ENCODE measurements at regions not wholly inside any gene's neighbourhood (a gene's known extent, or its start where the extent isn't known, plus 50 kb on each side); places are given as distances from the start of the nearest gene placed in this dataset.

- Histone ChIP-seq H3K27me3 (ENCODE audit: control insufficient read depth, low read length) (no peaks in the 10 kb centered on the region), H3K4me1 (ENCODE audit: control insufficient read depth, low read length) (no peaks in the 10 kb centered on the region), H3K4me2 (ENCODE audit: low read length) (no peak overlapping the region), H4K20me1 (ENCODE audit: control insufficient read depth, insufficient read depth, low read depth, low read length) (no peaks in the 10 kb centered on the region), H3K9me3 (ENCODE audit: control insufficient read depth, insufficient read depth, low read length) (no peaks in the 10 kb centered on the region), H3K27ac (ENCODE audit: low read depth, low read length) (no peak overlapping the region), H3F3A (ENCODE audit: control insufficient read depth, insufficient read depth) (no peaks in the 10 kb centered on the region), H3K79me2 (ENCODE audit: control insufficient read depth, low read length) (no peaks in the 10 kb centered on the region), H3K4me3 (ENCODE audit: low read length) (no peak overlapping the region), H3K36me3 (ENCODE audit: control insufficient read depth, low read length) (no peaks in the 10 kb centered on the region), H3K9me2 (replicated peaks; ENCODE audit: control insufficient read depth, low read length) (no peaks in the 10 kb centered on the region)
- TF ChIP-seq CTCF (IDR thresholded peaks at IDR 0.05; ENCODE audit: low read depth, low read length, poor library complexity, severe bottlenecking) (no peak), EZH2phosphoT487 (IDR thresholded peaks at IDR 0.05; ENCODE audit: borderline replicate concordance, low read length) (no peak)
Observed at GRCh38 chr22:47335460-47335859, 573.0 kb downstream of the TBC1D22A start.

GRCh38 chr22:47334601-47335000, 572.2 kb downstream of the TBC1D22A start:
- H3F3A ChIP-seq (ENCODE audit: control insufficient read depth, insufficient read depth) = no peaks in the 10 kb centered on the region
- no peaks in the 10 kb centered on the region for H3K9me3 ChIP-seq (ENCODE audit: control insufficient read depth, insufficient read depth, low read length)
- H3K9me2 ChIP-seq (replicated peaks; ENCODE audit: control insufficient read depth, low read length) = no peaks in the 10 kb centered on the region
- H3K4me2 ChIP-seq (ENCODE audit: low read length) = no peak overlapping the region
- no peaks in the 10 kb centered on the region for H3K79me2 ChIP-seq (ENCODE audit: control insufficient read depth, low read length)
- H3K36me3 ChIP-seq (ENCODE audit: control insufficient read depth, low read length) = no peaks in the 10 kb centered on the region
- no peaks in the 10 kb centered on the region for H3K27me3 ChIP-seq (ENCODE audit: control insufficient read depth, low read length)
- H3K4me1 ChIP-seq (ENCODE audit: control insufficient read depth, low read length) = no peaks in the 10 kb centered on the region
- H3K4me3 ChIP-seq (ENCODE audit: low read length) = no peak overlapping the region
- H3K27ac ChIP-seq (ENCODE audit: low read depth, low read length) = no peak overlapping the region
- H4K20me1 ChIP-seq (ENCODE audit: control insufficient read depth, insufficient read depth, low read depth, low read length) = no peaks in the 10 kb centered on the region
- no peak for TF ChIP-seq CTCF (IDR thresholded peaks at IDR 0.05; ENCODE audit: low read depth, low read length, poor library complexity, severe bottlenecking)
- TF ChIP-seq EZH2phosphoT487 (IDR thresholded peaks at IDR 0.05; ENCODE audit: borderline replicate concordance, low read length) = no peak

GRCh38 chr22:47333625-47334024, 571.2 kb downstream of the TBC1D22A start:
- H3F3A ChIP-seq (ENCODE audit: control insufficient read depth, insufficient read depth) = no peaks in the 10 kb centered on the region
- no peak for TF ChIP-seq EZH2phosphoT487 (IDR thresholded peaks at IDR 0.05; ENCODE audit: borderline replicate concordance, low read length)
- no peak for TF ChIP-seq CTCF (IDR thresholded peaks at IDR 0.05; ENCODE audit: low read depth, low read length, poor library complexity, severe bottlenecking)

More at GRCh38 chr22:47333625-47334024, 571.2 kb downstream of the TBC1D22A start:
- Histone ChIP-seq H4K20me1 (ENCODE audit: control insufficient read depth, insufficient read depth, low read depth, low read length) (no peaks in the 10 kb centered on the region), H3K4me2 (ENCODE audit: low read length) (no peak overlapping the region), H3K79me2 (ENCODE audit: control insufficient read depth, low read length) (no peaks in the 10 kb centered on the region), H3K27me3 (ENCODE audit: control insufficient read depth, low read length) (no peaks in the 10 kb centered on the region), H3K9me3 (ENCODE audit: control insufficient read depth, insufficient read depth, low read length) (no peaks in the 10 kb centered on the region), H3K9me2 (replicated peaks; ENCODE audit: control insufficient read depth, low read length) (no peaks in the 10 kb centered on the region), H3K4me3 (ENCODE audit: low read length) (no peak overlapping the region), H3K27ac (ENCODE audit: low read depth, low read length) (no peak overlapping the region), H3K36me3 (ENCODE audit: control insufficient read depth, low read length) (no peaks in the 10 kb centered on the region), H3K4me1 (ENCODE audit: control insufficient read depth, low read length) (no peaks in the 10 kb centered on the region)
